ENCODE measurements at regions not wholly inside any gene's neighbourhood (a gene's known extent, or its start where the extent isn't known, plus 50 kb on each side); places are given as distances from the start of the nearest gene placed in this dataset.

- no peak for DNase-seq (ENCODE audit: low spot score)
These were observed 257.3 kb downstream of the XXYLT1 start for GRCh38 chr3:195013411-195014361.

GRCh38 chr3:195015021-195015420, 255.9 kb downstream of the XXYLT1 start:
- no peak for DNase-seq (ENCODE audit: low spot score)

- no peak for DNase-seq (ENCODE audit: low spot score)
These were observed 253.8 kb downstream of the XXYLT1 start for GRCh38 chr3:195017151-195017550.

Data from CD4-positive, alpha-beta T cell treated with Interleukin-15 for 4 hours (primary cell).